GM21526 (cell line): ENCODE measurements at regions not wholly inside any gene's neighbourhood (a gene's known extent, or its start where the extent isn't known, plus 50 kb on each side); places are given as distances from the start of the nearest gene placed in this dataset.

Source experiments
- ATAC-seq: cut with Tn5 transposase; IDR thresholded peaks from one replicate; pipeline ENCODE4 v1.9.1; 2021; ENCODE audit warnings: moderate library complexity; ENCODE audit not compliant: unreplicated experiment, low FRiP score

DNA sequence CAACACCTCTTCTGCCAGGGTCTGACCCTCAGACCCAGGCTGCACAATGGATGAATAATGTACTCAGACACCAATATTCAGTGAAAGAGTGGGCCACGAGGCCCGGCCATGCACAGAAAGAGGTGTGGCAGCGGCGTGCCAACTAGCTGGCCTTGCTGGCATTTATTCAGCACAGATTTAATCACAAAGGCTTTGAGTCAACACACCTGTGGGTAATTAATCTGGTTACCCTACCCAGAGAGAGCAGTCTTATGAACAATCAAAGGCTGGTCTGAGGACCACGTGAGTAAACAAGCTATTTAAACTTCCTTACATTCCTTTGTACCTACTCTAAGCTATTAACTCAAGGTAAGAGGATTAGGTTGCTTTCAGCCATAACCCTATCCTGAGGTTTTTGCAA is 324.8 kb downstream of the C12orf50 start:
- no peak for ATAC-seq

DNA sequence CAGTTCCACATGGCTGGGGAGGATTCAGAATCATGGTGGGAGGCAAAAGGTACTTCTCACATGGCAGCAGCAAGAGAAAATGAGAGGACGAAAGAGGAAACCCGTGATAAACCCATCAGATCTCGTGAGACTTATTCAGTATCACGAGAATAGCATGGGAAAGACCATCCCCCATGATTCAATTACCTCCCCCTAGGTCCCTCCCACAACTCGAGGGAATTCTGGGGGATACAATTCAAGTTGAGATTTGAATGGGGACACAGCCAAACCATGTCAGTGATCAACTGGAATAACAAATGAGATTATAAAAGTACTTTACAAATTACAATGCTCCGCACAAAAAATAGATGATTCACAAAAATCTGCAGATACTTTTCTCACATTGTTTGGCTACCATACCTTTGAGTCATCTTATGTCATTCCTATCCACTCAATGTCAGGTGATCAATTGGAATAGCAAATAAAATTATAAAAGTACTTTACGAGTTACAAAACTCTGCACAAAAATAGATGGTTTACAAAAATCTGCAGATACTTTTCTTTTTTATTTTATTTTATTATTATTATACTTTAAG is 338.9 kb downstream of the C12orf50 start:
- ATAC-seq, result no peak

GRCh38 chr12:87689196-87689595 is 340.0 kb downstream of the C12orf50 start:
- ATAC-seq, result no peak

DNA sequence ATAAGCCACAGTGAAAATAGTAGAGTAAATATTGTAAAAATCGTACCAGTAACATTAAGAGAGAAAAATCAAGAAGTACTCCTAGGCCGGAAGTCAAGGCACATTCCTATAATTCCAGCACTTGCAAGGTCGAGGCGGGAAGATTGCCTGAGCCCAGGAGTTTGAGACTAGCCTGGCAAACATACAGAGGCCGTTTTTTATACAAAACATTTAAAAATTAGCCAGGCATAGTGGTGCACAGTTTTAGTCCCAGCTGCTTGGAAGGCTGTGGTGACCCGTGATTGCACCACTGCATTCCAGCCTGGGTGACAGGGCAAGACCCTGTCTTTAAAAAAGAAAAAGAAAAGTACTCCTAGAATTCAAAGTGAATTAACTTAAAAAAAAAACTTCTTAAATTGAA is 341.8 kb downstream of the C12orf50 start:
- no peak for ATAC-seq

DNA sequence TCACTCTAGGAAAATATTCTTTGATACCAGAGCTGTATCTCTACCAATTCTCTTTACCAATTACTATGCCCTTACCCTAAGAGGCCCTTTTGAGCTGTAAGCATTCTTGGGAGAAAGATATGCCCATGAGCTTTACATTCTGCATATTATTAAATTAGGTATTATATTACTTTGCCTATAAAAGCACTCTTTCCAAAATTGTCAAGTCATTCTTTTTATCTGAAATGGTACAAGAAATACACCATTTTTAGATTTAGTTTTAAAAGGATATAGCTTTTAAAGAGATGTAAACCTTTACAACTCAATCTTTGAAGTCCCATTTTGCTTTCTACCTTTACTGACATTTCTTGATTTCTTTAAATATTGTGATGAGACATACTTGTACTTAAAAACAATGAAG is 343.5 kb downstream of the C12orf50 start:
- no peak for ATAC-seq

DNA sequence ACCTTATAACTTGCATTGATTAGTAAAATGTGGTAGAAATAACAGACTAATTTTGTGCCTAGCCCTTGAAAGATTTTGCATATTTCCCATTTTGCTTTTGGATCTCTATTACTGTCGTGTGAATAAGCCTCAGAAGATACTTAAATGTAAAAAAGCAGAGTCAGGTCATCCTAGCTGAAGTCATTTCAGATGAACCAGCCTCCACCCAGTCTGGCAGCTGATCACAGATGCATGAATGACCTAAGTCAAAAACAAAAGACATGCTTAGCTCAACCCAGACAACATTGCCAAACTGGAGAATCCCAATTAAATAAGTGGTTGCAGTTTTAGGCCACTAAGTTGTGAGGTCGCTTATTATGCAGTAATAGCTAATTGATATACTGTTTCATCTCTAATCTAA is 349.9 kb downstream of the C12orf50 start:
- no peak for ATAC-seq

DNA sequence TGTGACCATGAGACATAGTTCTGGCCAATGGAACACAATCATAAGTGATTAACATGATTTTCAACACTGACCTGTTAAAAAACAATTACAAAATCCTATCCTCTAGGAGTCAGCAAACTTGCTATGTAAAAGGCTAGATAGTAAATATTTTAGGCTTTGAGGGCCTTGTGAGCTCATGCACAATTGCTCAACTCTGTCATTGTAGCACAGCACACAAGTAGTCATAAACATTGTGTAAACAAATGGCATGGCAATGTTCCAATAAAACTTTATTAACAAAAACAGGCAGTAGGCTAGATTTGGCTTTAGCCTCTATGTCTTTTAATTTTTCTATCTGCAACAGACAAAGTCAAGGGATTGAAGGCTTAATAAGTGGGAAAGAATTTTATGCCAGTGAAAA is 350.7 kb downstream of the C12orf50 start:
- ATAC-seq, result no peak

DNA sequence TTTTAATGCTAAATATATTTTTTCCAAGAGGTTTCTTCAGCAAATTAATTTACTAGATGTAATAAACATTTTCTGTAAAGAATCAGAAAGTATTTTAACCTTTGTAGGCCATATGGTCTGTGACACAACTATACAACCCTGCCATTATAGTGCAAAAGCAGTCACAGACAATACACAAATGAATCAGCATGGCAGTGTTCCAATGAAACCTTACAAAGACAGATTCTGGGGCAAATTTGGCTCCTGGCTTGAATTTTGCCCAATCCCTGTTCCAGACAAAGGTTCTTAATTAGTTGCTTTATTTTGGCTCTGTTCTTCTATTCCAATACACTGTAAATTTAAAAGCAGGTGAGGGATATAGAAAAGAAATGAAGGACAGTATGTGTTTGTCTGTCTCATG is 352.5 kb downstream of the C12orf50 start:
- no peak for ATAC-seq

DNA sequence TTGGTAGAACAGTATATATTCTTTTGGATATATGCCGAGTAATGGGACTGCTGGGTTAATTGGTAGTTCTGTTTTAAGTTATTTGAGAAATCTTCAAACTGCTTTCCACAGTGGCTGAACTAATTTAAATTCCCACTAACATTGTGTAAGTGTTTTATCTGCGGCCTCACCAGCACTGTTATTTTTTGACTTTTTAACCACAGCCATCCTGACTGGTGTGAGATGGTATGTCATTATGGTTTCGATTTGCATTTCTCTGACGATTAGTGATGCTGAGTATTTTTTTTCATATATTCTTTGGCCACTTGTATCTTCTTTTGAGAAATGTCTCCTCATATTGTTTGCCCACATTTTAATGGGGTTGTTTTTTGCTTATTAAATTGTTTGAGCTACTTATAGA is 357.4 kb downstream of the C12orf50 start:
- no peak for ATAC-seq

GRCh38 chr12:87670448-87670847 is 358.8 kb downstream of the C12orf50 start:
- no peak for ATAC-seq

GRCh38 chr12:87667378-87667777 is 361.8 kb downstream of the C12orf50 start:
- ATAC-seq, result no peak

GRCh38 chr12:87661786-87662377 is 367.3 kb downstream of the C12orf50 start:
- ATAC-seq, result peak; percentile 93

DNA sequence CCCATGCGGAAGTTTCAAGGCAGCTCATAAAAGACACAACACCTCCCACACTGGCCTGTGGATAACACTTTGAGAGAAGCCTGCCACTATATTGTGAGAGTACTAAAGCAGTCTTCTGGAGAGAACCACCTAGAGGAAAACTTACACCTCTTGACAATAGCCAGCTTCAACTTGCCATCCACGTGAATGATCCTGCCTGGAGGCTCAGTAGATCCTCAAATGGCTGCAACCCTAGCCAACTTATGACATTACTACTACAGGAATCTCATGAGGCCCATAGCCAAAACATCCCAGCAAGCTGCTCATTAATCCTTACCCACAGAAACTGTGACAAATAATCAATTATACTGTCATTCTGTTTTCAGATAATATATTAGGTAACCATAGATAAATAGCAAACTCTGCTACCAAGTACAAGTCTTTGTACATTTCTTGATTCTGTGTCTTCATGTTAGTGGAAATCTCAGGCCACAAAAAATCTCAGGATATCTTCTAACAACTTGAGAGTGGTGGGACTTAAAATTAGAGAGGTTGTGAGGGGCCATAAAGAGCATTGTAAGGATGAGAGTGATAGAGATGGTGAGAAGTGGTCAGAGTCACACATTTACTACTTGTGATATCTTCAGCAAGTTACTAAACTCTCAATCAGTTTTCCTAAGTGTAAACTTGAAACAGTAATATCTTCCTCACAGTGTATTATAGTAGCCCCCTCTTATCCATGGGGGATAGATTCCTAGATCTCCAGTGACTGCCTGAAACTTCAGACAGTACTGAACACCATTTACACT is 368.0 kb downstream of the C12orf50 start:
- ATAC-seq, result no peak

- ATAC-seq, result no peak
Observed at GRCh38 chr12:87660291-87660690, 368.9 kb downstream of the C12orf50 start.

- no peak for ATAC-seq
Observed at GRCh38 chr12:87656311-87656710, 372.9 kb downstream of the C12orf50 start.

- ATAC-seq, result no peak
Observed at GRCh38 chr12:87651670-87652425, 377.4 kb downstream of the C12orf50 start.

- ATAC-seq, result no peak
Observed at GRCh38 chr12:87642245-87642644, 387.0 kb downstream of the C12orf50 start.

DNA sequence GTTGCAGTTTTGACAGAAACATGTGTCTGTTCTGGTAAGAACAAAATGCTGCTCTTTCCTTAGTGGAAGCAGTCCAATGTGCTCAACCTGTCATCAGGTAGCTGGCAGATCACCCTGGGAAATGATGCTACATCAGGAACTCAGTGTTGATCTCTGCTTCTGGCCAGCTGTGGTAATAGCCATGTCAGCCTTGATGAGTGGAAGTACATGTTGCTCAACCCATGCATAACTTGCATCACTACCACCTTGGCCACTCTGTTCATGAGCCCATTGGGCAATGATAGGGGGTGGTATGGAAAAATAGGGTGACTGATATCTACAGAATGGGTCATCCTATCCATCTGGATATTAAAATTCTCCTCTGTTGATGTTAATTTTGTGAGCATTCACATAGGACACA is 411.0 kb downstream of the C12orf50 start:
- no peak for ATAC-seq

DNA sequence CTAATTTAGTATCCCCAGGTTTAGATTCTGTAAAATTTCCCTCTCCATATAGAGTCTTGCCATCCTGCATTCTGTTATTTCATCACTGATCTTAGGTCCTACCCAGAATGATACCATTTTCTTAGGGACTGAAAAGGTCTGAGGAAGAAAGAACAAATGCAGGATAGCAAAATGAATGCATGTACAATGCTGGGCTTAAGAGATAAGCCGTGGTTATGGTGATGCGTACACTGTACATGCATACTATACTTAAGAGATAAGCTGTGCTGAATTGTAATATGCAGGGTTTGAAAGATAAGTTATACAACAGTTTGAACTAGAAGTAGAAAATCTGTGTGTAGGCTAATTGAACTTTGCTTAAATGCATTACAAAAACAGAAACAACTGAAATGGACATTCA is 416.2 kb downstream of the C12orf50 start:
- ATAC-seq, result no peak

- ATAC-seq, result no peak
Observed at GRCh38 chr12:87608321-87608720, 420.9 kb downstream of the C12orf50 start.

- ATAC-seq, result no peak
Observed at GRCh38 chr12:87603727-87604126, 425.5 kb downstream of the C12orf50 start.
